DMS79 (cell line): ENCODE measurements at regions not wholly inside any gene's neighbourhood (a gene's known extent, or its start where the extent isn't known, plus 50 kb on each side); places are given as distances from the start of the nearest gene placed in this dataset.
"Not testable (repeated sequence)": the region's sequence is repeated elsewhere in the genome, so short reads cannot be mapped to it uniquely, and the experiment has no call there.

Source experiments
- DNase-seq: peaks from one replicate; lab custom pipeline; 2025; lab: John Stamatoyannopoulos, UW

- no peak for DNase-seq
Observed at GRCh38 chr16:62390214-62390613, 354.0 kb upstream of the CDH8 start.

- DNase-seq = no peak
Observed at GRCh38 chr16:62386411-62386810, 350.2 kb upstream of the CDH8 start.

GRCh38 chr16:62383941-62384340 lies 347.7 kb upstream of the CDH8 start:
- no peak for DNase-seq

GRCh38 chr16:62370445-62370844 lies 334.2 kb upstream of the CDH8 start:
- no peak for DNase-seq

- no peak for DNase-seq
Observed at GRCh38 chr16:62363501-62363900, 327.3 kb upstream of the CDH8 start.

GRCh38 chr16:62353355-62353754 lies 317.1 kb upstream of the CDH8 start:
- DNase-seq = no peak

- DNase-seq = no peak
Observed at GRCh38 chr16:62342216-62342615, 306.0 kb upstream of the CDH8 start.

- DNase-seq = no peak
Observed at GRCh38 chr16:62335356-62335755, 299.1 kb upstream of the CDH8 start.

GRCh38 chr16:62321606-62322005 lies 285.4 kb upstream of the CDH8 start:
- DNase-seq = no peak

GRCh38 chr16:62298600-62298999 lies 262.4 kb upstream of the CDH8 start:
- no peak for DNase-seq

GRCh38 chr16:62294213-62294972 lies 258.2 kb upstream of the CDH8 start:
- DNase-seq = no peak

GRCh38 chr16:62288990-62289629 lies 252.9 kb upstream of the CDH8 start:
- DNase-seq = no peak

- DNase-seq = no peak
Observed at GRCh38 chr16:62280506-62280905, 244.3 kb upstream of the CDH8 start.

GRCh38 chr16:62277942-62278341 lies 241.7 kb upstream of the CDH8 start:
- no peak for DNase-seq

GRCh38 chr16:62276637-62277036 lies 240.4 kb upstream of the CDH8 start:
- no peak for DNase-seq

- no peak for DNase-seq
Observed at GRCh38 chr16:62272035-62272434, 235.8 kb upstream of the CDH8 start.

GRCh38 chr16:62261760-62262159 lies 225.5 kb upstream of the CDH8 start:
- no peak for DNase-seq

- not testable (repeated sequence) for DNase-seq
Observed at GRCh38 chr16:62258931-62259435, 222.7 kb upstream of the CDH8 start.

- DNase-seq = no peak
Observed at GRCh38 chr16:62256406-62256805, 220.2 kb upstream of the CDH8 start.

GRCh38 chr16:62254847-62255246 lies 218.6 kb upstream of the CDH8 start:
- no peak for DNase-seq

GRCh38 chr16:62254372-62254771 lies 218.1 kb upstream of the CDH8 start:
- DNase-seq = no peak

GRCh38 chr16:62253966-62254365 lies 217.7 kb upstream of the CDH8 start:
- peak; percentile 6 for DNase-seq

- no peak for DNase-seq
Observed at GRCh38 chr16:62249069-62249468, 212.8 kb upstream of the CDH8 start.

- DNase-seq = no peak
Observed at GRCh38 chr16:62240722-62241121, 204.5 kb upstream of the CDH8 start.
